ENCODE measurements at regions not wholly inside any gene's neighbourhood (a gene's known extent, or its start where the extent isn't known, plus 50 kb on each side); places are given as distances from the start of the nearest gene placed in this dataset.

DNA sequence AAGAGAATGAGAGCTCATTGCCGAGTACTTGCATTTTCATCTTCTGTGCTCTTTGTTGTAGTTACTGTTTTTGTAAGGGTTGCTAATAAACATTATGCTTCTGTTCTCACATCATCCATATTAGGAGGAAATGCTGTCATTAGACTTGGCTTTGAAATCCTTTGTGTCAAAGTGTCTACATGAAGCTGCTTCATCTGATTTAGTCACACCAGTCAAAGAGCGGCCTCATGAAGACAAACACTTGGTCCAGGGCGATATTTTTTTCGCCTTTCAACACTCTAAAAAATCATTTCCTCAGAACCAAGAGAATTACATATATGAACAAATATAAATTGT lies 105.0 kb downstream of the SPRY2 start:
- DNase-seq (ENCODE audit: low read depth) = no peak

DNA sequence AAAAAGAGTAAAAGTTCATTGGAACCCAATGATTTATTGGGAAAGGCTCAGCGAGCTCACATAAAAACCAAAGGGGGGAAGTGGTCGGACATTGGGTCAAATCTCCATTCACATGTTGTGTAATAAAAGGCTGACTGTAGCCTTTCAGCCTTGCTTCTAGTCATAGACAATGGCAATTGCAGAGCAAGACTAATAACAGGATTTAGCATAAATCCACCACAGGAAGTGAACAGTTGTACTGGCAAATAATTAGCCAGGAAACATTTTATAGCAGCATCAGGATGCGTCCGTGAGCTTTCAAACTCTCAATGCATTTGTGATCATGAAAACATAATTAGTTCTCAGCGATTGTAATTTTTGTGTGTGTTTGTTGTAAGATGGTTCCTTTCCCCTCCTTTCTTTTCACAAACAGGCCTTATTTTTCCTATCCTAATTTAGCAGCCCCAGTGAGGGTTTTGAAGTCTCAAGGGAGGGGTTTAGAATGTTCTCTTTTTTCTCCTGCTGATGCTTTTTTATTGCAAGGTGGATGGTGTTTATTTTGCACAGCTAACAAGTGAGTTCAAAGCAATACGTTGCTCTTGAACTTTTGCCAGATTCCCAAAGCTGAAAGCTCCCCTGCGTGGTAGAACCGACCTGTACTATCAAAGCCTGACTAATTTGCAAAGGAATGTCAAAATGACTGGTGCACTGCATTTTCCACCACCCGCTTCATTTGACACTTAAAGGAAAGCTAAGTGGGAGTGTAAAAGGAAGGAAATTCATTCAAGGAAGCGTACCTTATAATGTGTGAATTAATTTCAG lies 105.6 kb downstream of the SPRY2 start:
- no peak for DNase-seq (ENCODE audit: low read depth)

DNA sequence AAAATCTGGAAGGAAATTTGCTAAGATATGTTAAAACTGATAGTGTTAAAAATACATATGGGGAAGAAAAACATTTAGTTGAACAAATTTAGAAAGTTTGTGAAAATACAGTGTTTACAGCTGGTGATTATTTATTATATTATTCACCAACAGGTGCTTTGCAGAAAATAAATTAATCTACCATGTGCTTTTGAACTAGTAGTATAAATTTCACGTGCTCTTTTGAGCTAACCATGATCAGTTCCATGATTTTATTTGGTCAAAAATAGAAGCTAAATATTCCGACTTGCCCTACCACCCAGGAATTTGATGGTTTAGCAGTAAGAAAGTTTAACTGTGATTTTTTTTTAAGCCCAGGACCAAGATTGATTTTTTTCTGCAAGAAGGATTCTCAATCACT lies 113.3 kb downstream of the SPRY2 start:
- DNase-seq (ENCODE audit: low read depth) = no peak

DNA sequence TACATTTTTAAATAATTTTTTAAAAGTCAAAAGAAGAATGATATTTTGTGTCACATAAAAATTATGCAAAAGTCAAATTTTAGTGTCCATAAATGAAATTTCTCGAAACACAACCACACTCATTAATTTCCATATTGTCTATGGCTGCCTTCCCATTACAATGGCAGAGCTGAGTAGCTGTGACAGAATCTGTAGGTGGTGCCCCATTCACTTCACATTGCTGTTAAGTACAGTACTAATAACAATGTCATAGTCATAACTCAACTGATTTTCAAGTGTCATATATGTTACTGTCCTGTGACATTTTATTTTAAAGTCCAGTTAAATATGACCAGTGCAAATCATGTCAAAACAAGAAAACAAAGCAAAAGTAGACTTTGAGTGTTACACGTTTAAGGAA lies 114.3 kb downstream of the SPRY2 start:
- DNase-seq (ENCODE audit: low read depth) = no peak

DNA sequence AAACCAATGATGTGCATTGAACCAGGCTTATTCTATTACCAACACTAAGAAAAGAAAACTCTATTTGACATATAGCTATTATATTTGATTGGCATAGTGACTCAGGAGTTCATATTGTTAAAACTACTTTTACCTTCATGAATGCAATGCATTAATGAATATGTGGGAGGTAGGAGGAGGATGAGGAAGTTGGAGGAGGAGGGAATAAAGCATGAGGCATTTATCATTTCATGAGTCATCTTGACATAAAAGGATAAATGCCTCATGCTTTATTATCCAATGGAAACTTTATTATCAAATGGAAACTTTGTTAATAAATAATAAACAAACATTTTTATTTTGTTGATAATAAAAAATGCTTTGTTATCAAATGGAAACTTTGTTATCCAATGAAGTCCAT lies 116.5 kb downstream of the SPRY2 start:
- DNase-seq (ENCODE audit: low read depth) = no peak

DNA sequence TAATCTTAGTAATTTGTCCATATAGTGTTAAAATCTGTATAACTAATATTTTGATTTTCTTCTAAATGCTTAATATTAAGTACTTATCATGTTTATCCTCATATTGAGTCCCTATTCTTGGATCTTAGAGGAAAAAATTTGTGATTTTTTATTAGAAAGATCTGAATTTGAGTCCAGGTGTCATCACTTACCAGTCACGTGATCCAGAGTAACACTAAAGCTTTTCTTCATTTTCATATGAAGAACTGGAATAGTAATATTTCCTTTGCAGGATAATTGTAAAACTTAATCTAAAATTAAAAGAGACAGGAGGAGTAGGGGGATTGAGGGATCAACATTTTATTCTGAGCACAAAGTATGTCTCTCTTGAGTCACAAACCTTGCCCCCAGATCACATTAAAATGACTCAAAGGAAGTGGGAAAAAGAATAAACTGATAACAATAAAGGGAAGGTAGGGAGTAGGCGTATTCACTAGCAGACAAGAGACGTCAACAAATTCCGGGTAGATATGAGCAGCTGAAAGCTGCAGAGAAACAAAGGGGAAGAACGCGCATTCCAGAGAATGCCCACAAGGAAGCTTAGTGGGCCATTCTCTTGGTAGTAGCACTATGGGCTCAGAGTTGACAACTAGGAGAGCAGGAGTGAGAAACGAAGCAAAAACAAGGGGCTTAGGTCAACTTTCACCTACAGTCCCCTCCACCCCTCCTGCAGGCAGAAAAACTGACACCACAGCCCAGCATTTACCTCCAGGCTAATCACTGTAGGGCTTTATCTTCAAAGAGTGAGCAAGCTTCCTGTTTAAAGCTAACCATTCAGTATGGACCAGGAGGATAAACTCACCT lies 123.1 kb downstream of the SPRY2 start:
- no peak for DNase-seq (ENCODE audit: low read depth)

DNA sequence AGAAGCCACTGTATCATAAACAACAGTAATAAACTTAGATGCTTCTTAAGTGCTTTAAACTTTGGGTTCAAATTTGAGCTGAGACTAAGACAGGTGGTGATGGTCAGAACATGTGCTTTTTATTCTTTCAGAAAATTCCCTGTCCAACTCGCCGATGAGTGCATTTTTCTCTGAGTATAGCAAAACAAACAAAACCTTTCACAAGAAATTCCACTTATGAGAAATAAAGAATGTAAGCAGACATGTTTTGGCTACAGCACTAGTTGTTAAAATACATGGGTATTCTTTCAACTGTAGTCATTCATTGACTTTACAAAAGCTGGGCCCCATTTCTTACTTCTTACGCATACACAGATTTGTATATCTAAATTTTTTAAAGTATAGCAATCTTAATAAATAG lies 125.6 kb downstream of the SPRY2 start:
- DNase-seq (ENCODE audit: low read depth) = no peak

DNA sequence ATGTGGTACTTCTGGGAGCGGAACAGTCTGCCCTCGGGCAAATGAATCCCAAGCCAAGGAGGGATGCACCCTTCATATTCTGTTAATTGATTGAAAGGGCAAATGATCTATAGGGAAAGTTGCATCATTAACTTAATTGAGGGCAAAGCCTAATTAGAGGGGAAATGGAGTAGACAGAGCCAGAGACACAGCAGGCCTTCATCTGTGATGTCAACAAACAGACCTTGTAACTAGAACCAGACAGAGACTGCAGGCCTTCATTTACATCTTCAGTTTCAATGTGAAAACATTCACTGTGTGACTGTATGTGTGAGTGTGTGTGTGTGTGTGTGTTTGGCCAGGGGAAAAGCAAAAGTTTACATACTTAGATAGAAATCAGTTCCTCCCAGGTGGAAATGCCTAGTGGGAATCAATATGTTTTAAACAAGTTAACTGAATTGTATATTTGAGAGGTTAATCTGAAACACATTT lies 126.4 kb downstream of the SPRY2 start:
- no peak for DNase-seq (ENCODE audit: low read depth)

DNA sequence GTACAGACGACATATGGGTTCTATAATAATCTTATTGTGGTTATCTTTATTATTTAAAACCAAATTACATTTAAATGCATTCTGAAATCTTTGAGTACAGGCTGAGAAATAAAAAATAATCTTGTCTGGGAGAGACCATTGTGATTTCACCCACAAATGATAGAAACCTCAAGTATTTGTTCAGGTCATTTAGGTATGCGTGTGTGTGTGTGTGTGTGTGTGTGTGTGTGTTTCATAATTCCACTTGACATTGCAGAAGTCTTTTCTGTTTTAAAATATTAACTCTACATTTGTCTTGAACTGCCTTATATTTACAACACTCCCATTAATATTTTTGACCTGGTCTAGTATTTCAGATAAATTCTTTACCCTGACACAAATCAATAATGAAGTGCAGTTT lies 126.9 kb downstream of the SPRY2 start:
- DNase-seq (ENCODE audit: low read depth) = no peak

DNA sequence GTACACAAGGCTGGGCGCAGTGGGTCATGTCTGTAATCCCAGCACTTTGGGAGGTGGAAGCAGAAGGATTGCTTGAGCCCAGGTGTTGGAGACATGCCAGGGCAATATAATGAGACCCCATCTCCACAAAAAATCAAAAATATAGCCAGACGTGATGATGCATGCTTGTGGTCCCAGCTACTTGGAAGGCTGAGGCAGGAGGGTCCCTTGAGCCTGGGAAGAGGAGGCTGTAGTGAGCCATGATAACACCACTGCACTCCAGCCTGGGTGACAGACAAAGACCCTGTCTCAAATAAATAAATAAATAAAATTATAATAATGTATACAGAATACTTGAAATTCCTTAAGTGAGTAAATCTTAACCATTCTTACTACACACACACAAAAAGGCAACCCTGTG lies 127.7 kb downstream of the SPRY2 start:
- DNase-seq (ENCODE audit: low read depth) = no peak

DNA sequence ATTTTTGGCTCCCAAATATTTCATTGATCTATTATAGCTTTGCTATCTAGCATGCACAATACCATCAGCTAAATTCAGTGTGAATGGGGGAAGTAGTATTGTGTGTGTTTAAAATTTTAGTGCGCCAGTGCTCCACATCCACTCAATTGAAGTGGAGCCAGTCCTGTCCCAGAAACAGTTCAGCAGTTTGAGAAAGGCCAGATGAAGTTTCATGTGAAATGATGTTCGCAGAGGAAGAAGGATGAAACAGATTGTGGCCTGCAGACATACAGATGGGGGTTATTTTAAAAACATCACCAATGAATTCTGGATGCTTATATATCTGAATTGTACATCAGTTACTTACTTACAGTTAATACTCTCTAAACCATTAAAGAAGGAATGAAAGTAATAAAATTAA lies 129.4 kb downstream of the SPRY2 start:
- no peak for DNase-seq (ENCODE audit: low read depth)

DNA sequence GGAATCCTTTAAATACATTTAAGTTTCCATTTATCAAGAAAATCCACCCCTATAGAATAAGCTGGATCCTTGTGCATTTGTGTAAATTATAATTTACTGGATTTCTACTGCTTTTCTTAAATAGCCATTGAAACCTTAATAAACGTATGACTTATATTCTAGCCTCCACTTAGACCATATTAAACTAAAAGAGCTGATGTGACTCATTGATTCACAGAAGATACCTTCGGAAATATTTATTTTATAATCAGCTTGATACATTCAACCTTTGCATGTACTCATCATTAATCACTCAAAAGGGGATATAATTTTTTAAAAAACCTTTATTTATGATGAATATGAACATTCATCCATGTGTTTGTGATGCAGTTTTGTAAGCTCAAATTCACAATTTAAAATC lies 136.3 kb downstream of the SPRY2 start:
- DNase-seq (ENCODE audit: low read depth) = no peak

DNA sequence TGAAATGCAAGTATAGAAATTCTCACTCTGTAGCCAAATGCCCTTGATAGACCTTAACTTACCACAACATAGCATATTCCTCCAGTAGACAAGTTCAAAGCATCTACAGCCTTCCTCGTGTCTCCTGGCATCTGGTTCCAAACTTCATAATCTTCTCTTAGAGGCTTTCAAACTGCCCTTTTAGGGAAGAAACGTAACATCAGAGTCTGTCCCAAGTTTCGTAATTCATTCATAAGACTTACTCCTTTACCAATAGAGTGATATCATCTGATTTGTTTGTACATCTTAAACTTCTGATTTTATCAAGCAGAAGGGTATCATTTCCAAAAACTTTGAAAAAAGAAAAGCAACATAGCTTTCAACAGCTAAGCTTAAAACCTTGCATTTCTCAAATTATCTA lies 137.4 kb downstream of the SPRY2 start:
- no peak for DNase-seq (ENCODE audit: low read depth)

DNA sequence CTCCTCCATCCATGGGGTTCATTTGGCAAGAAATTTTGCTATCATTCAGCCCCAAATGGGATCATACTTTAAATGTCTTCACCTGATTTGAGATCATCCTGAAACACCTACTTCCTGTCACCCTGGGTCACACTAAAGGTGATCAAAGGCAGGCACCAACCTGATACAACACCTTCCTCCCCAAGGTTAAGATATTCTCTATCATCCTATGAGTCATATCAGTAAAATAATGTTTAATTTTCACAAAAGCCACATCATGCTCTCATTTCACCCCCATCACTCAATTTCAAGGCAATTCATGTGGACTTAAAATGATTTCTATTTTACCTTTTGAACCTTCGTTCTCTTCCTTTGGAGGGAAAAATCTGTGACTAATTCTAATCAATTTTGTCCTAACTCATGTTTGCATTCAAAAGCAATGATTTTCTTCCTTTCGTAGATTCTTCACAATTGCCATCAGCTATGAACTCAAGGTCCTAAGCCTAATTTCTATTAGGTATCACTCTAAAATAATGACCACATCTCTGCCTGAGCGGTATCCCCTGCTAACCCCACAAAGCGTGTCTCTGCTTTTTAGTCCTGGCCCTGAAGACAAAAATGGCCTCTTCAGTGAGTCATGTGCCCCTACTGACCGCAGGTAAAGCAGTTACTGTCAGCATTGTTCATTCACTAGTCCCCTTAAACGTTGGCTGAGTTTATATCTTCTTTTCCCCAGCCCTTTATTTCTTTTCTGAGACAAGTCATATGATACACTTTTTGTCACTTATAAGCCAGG lies 139.0 kb downstream of the SPRY2 start:
- no peak for DNase-seq (ENCODE audit: low read depth)

DNA sequence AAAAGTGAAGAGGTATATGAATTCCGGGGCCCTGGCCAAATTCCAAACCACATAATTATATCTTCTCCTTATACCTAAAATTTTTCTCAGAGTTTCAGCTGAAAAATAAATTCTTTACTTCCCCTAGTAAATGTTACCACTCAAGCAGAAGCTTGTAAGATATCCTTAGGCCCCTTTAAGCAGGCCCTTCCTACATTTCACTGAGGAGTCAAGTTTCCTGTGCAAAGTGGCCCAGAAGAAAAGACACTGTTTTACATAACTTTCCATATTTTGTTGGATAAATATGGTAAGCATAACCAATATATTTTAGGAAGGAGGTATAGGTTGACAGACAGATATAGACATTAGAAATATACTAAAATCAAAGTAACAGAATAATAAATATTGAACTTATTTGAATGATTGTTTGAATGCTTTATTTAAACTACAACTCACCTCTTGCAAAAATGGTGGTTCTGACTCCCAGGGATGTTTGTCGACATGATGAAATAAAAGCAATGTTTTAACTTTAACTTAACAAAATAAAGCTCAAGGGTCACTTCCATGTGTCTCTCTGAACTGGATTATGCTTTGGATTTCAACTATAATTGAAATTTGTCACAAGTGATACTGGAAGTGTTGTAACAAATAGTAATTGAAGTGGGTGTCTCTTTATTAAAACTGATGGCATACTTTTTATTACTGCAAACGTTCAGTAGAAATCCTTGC lies 141.2 kb downstream of the SPRY2 start:
- DNase-seq (ENCODE audit: low read depth) = no peak

DNA sequence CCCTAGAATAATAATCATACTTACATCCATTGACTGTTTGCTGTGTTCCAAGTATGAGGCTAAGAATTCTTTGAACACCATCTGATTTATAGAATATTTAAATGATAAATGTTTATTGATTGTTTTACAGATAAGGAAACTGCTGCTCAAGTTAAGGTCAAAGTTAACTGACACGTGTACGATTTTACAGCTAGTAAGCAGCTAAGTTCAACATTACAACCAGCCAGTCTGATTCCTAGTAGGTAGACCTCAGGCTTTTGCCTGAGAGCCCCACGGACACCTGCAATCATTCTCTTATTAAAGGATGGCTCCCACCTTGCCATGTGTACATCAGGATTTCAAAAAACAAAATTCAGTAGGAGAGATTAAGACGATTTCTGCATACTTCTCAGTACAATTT lies 141.9 kb downstream of the SPRY2 start:
- no peak for DNase-seq (ENCODE audit: low read depth)

DNA sequence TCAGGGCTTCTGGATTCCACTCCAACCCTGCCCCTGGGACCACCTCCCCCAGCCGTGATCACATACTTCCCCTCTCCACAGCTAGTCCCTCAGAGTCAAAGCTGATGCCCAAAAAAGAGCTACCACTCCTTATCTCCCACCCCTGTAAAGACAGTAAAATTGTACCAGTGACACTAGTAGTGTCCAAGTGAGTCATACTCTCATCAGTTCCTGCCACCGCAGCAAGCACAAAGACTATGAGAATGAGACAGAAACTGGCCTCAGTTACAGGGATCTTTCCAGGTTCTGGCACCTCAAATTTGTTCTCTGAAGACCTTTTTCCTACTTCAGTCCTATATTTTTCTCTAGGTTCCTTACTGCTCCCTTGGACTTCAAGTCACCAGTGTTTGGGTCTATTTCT lies 144.2 kb downstream of the SPRY2 start:
- DNase-seq (ENCODE audit: low read depth) = no peak

DNA sequence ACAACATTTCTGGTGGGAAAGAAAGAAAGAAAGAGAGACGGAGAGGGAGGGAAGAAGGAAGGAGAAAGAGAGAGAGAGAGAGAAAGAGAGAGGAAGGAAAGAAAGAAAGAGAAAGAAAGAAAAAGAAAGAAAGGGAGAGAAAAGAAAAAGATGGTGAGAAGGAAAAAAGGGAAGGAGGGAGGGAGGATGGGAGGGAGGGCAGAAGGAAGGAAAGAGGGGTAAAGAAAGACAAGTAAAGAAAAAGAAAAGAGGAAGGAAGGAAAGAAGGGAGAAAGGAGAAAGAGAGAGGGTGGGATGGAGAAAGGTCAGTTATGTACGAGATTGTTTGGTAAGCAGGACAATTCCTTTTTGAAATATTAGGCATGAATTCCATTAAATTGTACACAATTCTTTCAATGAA lies 145.3 kb downstream of the SPRY2 start:
- no peak for DNase-seq (ENCODE audit: low read depth)

DNA sequence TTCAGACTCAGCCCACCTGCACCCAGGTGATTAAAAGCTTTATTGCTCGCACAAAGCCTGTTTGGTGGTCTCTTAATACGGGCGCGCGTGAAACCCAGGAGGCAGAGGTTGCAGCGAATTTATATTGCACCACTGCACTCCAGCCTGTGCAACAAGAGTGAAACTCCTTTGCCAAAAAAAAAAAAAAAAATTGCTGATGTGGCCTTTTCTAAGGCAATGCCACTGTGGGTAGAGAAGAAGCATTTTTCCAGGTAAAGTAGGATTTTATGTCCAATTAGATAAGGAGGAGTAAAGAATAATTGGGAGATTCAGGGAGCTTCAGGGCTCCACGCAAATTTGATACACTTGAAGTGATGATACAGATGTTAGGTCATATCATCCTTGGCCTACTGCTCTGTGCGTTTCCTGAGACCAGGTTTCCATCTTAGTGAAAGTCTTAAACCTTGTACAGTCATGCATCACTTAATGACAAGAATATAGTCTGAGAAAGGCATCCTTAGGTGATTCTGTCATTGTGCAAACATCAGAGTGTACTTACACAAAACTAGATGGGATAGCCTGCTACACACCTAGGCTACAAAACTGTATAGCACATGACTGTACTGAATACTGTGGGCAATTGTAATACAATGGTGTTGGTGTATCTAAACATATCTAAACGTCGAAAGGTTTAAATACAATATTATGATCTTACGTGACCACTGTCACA lies 150.9 kb downstream of the SPRY2 start:
- no peak for DNase-seq (ENCODE audit: low read depth)

DNA sequence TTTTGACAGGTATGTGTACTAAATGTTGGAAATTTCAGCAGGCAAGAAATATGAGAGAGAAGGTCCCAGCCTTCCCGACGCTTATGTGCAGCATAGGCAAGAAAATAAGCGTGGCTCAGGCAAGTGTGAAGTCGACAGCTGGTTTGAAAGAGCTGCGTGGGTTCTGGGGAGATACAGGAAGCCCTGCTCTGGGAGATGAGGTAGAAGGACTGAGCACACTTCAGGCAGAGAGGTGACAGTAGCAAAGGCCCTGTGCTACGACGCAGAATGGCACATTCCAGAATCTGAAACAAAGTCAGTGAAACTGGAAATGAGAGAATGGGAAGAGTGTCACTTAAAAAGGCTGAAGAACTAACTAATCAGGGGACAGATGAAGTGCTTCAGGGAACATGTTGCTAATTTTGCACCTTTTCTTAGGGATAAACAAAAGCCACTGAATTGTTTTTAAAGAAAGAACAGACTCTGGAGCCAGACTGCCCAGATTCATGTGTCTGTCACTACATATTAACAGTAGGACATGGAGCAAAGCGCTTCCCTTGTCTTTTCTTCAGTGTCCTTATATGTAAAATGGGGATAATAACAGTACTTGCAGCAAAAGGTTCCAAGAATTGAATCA lies 160.1 kb downstream of the SPRY2 start:
- no peak for DNase-seq (ENCODE audit: low read depth)

DNA sequence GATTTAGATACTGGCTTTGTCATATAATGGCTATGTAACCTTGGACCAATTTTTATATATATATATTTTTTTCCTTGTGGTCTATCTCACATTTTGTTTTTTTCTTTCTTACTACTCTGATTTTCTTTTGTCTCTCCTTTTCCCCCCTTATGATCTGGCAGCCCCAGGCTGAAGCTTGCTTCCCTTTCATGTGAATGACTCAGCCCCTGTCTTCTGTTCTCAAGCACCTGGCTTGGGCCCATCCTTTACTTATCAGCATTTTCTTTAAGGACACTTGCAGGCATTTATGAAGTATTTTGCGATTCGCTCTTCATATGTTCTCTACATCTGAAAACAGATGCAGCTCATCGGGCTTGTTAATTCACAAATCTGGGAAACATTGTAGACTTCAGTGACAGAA lies 163.6 kb downstream of the SPRY2 start:
- DNase-seq (ENCODE audit: low read depth) = no peak

Data from forelimb muscle (tissue), 1 donor.